HG02610 (cell line): ENCODE measurements at regions not wholly inside any gene's neighbourhood (a gene's known extent, or its start where the extent isn't known, plus 50 kb on each side); places are given as distances from the start of the nearest gene placed in this dataset.
"Not testable (repeated sequence)": the region's sequence is repeated elsewhere in the genome, so short reads cannot be mapped to it uniquely, and the experiment has no call there.

Source experiments
- ATAC-seq: cut with Tn5 transposase; IDR thresholded peaks from one replicate; pipeline ENCODE4 v1.9.1; 2021; ENCODE audit warnings: mild to moderate bottlenecking, moderate library complexity; ENCODE audit not compliant: unreplicated experiment

DNA sequence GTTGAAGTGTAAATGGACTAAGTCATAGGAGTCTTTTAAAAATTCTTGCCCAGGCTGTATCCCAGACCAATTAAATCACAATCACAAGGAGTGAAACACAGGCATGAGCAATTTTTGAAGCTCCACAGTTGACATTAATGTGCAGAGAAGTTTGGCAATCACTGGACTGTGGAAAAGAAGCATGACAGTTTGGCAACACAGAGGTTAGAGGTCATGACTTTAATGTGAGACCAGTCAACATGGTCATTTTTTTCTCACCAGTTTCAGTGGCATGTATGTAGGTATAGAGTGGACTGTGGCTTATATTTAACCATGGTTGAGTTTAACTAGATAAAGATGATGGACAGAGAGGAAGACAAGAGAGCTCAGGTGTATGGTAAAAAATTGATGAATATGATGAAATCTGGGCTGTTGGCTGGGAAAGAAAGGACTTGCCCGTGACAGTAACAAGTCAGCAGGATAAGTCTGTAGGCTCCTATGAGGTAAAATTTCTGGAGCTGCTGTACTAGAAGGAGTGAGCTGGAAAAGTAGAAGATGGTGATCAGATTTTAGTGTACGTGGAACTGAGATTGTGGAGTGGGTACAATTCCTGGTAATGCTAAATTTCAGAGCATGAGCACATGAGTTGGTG is 432.2 kb upstream of the GHITM start:
- ATAC-seq, result no peak

DNA sequence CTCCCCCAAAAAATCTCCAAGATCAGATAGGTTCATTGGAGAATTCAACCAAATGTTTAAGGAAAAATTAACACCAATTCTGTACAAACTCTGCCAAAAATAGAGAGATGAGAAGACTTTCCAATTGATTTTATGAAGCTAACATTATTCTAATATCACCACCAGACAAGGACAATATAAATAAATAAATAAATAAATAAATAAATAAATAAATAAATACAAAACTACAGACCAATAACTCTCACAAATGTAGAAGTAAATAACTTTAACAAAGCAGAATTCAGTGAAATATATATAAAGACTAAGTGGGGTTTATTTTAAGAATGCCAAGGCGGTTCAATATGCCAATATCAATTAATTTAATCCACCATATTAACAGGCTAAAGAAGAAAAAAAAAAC is 425.9 kb upstream of the GHITM start:
- ATAC-seq, result no peak

DNA sequence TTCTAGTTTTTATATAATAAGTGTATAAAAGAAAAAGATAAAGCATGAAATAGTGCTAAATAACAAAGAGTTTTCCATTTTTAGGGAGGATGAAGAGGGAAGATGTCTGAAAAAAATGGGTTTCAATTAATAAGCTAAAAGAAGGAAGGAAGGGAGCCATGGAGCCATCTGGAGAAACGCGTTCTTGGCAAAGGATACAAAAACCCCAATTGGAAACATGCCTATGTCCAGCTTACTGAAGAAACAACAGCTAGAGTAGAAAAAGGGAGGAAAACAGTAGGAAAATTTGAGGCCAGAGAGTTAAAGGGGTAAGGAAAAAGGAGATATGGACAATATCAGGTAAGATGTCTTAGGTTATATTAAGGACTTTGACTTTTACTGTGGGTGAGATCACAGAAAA is 416.2 kb upstream of the GHITM start:
- no peak for ATAC-seq

DNA sequence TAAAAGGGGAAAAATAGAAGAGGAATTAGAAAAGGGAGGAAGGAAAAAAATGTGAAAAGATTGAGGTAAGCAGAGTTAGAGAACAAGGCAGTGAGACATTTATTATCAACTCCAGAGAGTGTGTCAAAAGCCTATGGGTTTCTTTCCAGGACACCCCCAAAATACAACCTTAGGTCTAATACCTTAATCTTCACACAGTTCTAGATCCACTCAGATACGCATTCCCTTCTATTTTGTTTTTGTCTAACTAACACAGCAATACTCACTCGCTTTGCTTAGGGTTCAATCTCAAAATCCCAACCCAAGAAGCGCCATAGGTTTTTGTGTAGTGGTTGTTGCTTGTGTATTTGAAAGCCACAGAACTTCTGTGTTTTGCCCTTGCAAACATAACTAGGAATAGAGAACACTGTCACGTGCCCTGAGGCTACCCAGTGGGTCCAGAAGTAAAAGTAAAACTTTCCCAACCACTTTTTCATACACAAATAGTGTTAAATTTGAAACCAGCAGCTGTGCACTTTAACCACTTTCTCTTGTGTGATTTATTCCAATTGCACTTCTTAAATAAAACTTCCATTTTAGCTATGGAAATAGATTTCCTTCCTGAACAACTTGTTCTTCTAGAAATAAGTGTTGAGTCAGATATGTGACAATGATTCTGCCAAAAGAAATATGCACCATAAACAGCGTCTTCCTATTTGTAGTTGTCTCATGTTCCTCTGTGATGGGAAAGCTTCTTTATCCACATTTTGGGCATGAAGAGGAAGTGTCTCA is 414.7 kb upstream of the GHITM start:
- peak; percentile 95 for ATAC-seq

DNA sequence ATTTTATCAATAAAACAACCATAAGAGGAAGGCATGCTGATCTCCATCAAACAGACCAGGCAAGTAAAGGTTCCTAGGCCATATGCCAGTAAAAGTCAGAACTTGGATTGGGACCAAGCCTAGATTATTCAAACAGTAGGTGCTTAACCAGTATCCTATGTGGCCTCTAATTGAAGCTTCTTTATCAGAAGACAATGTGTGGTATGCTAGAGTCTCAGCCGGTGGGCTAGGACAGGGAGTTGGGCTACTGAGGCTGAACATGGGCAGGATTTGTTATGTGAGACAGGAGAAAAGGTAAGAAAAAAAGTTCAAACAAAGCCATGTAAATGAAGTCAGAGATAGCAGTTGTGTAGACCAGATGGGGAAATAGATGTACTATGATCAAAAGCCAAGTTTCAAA is 413.7 kb upstream of the GHITM start:
- no peak for ATAC-seq

DNA sequence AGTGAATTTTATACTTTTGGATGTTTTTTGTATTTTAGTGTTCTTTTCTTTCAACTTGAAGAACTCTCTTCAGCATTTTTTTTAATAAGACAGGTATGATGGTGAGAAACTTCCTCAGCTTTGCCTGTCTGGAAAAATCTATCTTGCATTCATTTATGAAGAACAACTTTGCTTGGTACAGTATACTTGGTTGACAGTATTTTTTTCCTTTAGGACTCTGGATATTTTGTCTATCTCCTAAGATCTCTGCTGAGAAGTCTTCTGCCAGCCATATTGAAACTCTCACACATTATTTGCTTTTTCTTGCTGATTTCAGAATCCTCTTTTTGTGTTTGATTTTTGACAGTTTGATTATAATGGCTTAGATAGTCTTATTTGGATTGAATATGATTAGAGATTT is 405.0 kb upstream of the GHITM start:
- no peak for ATAC-seq

DNA sequence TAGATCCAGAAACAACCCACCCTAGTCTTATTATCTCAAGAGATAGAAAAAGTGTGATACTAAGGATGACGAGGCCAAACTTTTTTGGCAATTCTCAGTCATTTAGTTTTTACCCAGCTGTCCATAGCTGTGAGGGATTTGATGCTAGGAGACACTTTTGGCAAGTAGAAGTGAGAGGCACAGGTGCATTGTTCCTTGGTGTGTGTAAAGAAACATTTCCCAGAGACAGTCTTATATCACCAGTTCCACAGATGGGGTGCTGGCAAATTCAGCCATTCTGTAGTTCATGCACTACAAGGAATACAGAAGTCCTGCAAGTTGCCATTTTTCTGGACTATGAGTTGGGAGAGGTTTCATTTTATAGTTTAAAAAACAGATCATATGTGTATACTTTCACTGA is 403.3 kb upstream of the GHITM start:
- ATAC-seq, result no peak

DNA sequence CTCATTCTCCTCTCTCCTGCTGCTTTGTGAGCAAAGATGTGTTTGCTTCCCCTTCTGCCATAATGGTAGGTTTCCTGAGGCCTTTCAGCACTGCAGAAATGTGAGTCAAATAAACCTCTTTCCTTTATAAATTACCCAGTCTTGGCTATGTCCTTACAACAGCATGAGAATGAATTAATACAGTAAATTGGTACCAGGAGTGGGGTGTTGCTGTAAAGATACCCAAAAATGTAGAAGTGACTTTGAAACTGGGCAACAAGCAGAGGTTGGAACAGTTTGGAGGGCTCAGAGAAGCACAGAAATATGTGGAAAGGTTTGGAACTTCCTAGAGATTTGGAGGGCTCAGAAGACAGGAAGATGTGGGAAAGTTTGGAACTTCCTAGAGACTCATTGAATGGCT is 388.7 kb upstream of the GHITM start:
- ATAC-seq, result no peak

DNA sequence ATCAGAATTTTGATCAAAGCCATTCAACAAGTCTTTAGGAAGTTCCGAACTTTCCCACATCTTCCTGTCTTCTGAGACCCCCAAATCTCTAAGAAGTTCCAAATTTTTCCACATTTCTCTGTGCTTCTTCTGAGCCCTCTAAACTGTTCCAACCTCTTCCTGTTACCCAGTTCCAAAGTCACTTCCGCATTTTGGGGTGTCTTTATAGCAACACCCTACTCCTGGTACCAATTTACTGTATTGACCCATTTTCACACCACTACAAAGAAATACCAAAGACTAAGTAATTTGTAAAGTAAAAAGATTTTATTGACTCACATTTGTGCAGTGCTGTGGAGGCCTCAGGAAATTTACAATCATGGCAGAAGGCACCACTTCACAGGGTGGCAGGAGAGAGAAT is 385.8 kb upstream of the GHITM start:
- no peak for ATAC-seq

DNA sequence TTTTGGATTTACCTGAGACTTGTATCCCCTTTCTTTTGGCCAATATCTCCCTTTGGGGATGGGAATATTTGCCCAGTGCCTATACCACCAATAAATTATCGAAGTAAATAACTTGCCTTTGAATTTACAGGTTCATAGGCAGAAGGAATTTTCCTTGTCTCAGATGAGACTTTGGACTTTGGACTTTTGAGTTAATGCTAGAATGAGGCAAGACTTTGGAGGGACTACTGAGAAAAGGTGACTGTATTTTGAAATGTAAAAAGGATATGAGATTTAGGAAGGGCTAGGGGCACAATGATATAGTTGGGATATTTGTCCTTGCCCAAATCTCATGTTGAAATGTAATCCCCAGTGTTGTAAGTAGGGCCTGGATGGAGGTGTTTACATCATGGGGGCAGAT is 384.5 kb upstream of the GHITM start:
- ATAC-seq, result no peak

DNA sequence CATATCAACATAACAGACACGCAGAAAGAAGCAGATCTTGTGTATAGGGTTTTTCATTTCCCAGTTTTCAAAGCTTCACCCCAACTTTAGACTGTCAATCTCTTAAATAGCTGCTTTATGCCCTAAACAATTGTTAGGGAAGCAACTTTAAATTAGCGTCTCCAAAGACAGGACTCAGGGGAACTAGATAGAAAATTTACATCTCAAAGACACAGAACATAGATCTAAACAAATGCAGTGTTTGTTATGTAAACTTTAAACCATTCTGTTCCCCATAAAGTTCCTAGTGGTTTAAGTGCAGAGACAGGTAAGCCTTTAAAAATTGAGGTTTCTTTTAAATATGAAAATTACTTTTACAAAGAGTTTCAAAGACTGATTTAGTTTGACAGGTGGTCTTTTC is 379.2 kb upstream of the GHITM start:
- ATAC-seq, result no peak

DNA sequence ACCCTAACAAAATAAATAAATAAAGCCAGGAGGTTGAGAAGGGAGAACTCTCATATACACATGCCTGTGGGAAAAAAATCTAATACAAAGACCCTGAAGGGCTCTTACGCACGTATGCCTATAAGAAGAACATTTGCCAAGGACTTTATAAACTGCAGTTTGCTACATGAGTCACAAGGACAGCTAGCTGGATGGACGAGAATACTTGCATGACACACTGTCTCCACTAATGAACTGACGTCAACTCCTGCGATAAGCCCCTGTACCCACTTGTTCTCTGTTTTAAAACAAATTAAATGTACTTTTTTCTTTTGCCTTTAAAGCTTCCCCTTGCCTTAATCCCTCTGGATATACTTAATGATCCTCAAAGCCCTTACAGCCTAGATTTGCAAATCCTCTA is 374.6 kb upstream of the GHITM start:
- no peak for ATAC-seq

DNA sequence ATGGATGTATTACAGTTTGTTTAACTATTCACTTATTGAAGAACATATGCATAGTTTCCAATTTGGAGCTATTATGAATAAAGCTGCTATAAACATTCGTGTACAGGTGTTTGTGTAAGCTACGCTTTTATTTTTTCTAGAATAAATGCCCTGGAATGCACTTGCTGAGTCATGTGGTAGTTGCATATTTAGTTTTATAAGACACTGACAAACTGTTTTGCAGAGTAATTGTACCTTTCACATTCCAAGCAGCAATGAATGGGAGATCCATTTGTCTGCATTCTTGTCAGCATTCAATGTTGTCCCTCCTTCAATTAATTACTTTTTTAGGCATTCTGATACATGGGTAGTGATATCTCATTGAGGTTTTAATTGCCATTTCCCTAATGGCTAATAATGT is 373.6 kb upstream of the GHITM start:
- no peak for ATAC-seq

DNA sequence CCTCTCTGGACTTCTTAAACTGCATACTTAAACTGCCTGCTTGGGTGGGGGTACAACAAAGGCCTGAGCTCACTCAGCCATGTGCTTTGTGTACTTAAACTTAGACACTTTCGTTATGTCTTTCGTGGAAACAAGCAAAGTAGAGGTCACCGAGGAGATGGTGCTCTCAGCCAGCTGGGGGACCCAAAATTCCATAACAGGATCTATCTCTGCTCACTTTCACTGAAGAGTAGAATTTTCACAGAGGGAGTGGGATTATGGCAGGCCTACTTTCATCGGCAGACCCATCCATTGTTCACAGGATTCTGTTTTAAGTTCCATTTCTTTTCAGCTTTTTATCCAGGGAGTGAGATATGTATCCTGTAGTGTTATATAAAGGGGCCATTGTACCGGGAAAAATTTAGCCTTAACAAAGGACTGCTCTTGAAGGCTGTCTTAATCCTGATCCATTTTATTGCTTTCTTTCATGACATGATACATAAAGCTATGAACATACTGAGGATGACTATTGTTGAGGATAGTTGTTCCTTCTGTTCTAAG is 370.0 kb upstream of the GHITM start:
- no peak for ATAC-seq

DNA sequence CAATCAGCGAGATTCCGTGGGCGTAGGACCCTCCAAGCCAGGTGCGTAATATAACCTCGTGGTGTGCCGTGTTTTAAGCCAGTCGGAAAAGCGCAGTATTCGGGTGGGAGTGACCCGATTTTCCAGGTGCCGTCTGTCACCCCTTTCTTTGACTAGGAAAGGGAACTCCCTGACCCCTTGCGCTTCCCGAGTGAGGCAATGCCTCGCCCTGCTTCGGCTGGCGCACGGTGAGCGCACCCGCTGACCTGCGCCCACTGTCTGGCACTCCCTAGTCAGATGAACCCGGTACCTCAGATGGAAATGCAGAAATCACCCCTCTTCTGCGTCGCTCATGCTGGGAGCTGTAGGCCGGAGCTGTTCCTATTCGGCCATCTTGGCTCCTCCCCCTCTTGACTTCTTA is 352.6 kb upstream of the GHITM start:
- ATAC-seq, result not testable (repeated sequence)

DNA sequence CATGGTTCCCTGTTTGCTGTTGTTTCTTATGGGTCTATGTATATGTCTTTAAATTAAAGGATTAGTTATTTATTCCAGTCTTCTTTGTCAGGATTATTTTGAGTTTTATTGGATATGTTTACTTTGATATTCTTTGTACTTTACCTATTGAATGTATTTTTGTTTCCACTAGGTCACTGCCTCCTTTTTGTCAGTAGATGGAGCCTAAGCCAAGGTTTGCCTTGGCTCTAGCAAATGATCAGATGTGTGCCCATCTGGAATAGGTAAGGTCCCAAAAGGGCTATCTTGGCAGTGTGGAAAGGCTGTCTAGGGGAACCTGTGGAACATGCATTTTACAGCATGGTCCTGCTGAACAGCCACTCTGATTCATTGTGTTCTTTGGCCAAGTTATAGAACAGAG is 337.3 kb upstream of the GHITM start:
- ATAC-seq, result no peak

DNA sequence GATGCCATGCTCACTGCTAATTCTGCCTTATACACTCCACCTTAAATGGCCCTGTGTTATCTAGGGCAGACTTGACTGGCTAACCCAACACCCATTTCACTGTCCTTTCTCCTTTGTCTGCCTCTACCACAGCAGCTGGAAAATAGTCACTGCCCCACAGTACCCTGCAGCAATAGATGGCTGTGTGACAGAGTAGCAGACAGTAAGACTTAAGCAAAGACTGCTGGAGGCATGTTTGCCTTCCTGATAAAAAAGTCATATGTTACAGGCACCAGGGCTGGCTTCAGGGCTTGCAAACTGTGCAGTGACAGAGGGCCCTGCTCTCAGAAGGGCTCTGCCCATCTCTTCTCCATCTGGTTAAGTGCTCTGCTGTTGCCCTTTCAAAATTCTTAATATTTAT is 332.6 kb upstream of the GHITM start:
- ATAC-seq, result no peak

DNA sequence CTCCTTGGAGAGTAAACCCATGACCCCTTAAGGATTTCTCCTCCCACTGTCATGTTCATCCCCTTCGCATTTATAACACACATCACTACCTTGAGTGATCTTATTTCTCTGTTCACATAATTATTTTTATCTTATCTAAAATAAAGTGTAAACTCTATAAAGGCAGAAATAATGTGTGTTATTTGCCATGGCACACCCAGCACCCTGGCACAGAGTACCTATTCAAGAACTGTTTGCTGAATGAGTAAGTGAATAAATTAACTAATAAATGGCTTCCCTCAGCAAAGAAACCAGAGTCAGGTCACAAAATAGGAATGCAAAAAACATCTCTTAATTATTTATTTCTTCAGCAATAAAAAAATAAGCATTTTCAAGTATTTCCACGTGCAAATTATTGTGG is 330.3 kb upstream of the GHITM start:
- no peak for ATAC-seq

DNA sequence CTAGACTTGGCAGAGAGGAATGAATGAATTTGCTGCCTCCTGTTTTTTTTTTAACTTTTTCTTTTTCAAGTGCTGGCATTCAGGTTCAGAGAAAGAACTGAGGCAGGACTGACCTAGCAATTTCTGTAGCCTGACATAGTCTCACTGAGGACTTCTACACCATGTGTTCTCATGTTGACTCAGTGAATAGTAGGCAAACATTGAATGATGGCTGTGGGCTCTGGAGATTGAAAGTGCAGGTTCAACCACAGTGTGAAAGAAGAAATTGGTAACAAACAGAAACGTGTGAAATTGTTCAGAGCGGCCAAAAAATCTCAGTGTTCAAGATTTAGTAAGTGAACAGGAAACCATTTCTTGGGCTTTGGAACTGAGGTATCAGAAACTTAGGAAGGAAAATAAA is 322.4 kb upstream of the GHITM start:
- peak; percentile 94 for ATAC-seq

DNA sequence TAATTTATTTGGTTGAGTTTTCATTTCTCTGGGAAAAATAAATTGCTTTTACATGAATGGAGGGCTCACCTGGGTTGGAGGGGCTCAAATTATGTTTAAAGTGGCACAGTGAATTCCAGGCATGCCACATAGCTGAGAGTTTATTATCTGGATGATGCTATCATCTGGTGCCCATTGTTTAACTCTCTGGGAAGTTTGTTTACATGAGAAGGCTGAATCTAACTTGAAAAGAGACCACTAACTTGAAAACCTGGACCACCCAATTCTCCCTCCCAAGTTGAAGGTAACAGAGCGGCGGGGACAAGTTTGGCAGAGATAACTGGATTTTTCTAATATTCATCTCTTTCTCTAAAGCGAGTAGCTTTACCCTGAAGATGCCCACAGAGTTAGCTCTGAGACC is 321.5 kb upstream of the GHITM start:
- no peak for ATAC-seq

DNA sequence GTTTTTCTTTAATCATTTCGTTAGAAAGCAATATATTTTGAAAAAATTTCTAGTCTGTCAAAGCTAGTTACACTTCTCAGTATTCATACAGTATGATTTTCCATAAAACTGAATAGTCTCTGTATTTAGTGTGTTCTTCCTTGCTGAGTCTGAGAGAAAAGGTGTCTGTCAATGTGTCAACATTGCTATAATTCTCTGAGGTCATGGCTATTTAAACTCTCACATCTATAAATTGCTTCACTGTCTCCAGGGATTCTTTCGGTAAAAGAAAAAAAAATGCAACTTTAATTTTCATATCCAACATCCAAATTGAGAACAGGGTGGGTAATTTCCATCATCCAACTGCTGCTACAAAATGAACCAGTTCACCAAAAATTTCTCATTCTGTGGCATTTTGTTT is 319.7 kb upstream of the GHITM start:
- ATAC-seq, result no peak

DNA sequence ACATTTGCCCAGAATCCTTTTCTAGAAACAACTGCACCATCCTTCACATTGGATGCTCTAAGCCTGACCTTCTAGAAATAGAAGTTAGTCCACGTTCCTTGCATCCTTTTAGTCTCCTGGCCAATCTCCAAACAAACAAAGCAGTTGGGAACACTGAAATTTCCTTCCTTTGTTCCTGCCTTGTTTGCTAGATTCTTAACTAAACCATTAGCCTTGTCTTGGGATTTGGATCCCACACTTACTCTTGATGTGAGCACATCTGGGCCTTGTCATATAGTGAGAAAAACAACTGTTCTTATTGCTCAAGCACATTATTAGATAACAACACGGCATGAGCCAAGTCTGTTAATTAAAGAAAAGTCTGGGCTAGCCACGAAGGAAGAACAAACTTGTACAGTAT is 319.3 kb upstream of the GHITM start:
- ATAC-seq, result no peak

DNA sequence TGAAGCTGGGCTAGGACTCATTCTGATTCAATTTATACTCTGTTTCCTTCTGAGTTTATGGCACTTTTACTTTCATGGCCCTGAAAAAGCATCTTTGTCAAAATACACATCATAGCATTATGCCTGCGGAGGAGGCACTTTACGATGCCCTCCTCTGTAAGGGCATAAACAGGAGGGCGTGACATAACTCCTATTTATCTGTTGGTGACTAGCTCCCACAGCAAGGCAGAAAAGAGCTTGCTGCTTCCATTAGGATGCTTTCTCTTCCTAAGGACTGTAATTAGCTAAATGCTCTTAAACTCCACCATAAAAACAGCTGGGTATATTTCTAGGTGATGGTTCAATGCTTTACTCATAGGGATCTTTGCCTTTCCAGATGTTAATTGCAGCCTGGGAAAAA is 315.2 kb upstream of the GHITM start:
- no peak for ATAC-seq
